HEK293 (cell line): ENCODE measurements at regions not wholly inside any gene's neighbourhood (a gene's known extent, or its start where the extent isn't known, plus 50 kb on each side); places are given as distances from the start of the nearest gene placed in this dataset.

Source experiments
- CTCF ChIA-PET: fragments of 350-600 bp; formaldehyde crosslinking; extraction: SDS; loops from one replicate; lab custom pipeline; 2021; ENCODE audit warnings: antibody characterized with exemption; lab: Yijun Ruan, JAX
- POLR2A ChIA-PET: fragments of 300-600 bp; formaldehyde crosslinking; extraction: SDS; loops from one replicate; lab custom pipeline; 2020; ENCODE audit warnings: antibody characterized with exemption, inconsistent platforms; lab: Yijun Ruan, JAX
- H3K27ac ChIP-seq: fragments of 200-500 bp; sonication (Bioruptor generic); 2 replicates; pipeline ENCODE4 v1.5.1; 2014; ENCODE audit warnings: low read depth, low read length, control low read depth, inconsistent platforms; ENCODE audit errors: extremely low read depth
- H3K36me3 ChIP-seq, 2 experiments: fragments of 200-500 bp in 1 of 2; sonication (Bioruptor generic) in 1 of 2; 1 replicate in 1 of 2; 2 replicates in 1 of 2; pipeline ENCODE4 v1.5.1; 2014 to 2017; ENCODE audit warnings: inconsistent platforms in 2 of 2, low read length in 2 of 2; ENCODE audit not compliant: control insufficient read depth in 2 of 2, insufficient read depth in 1 of 2
- H3K4me1 ChIP-seq: fragments of 200-500 bp; sonication (Bioruptor generic); 2 replicates; pipeline ENCODE4 v1.5.1; 2014; ENCODE audit warnings: mild to moderate bottlenecking, low read length, inconsistent platforms; ENCODE audit not compliant: control insufficient read depth, insufficient read depth
- H3K4me3 ChIP-seq: 2 replicates; pipeline ENCODE4 v1.5.1; 2011; ENCODE audit warnings: low read depth, mild to moderate bottlenecking, control low read depth, low read length, moderate library complexity
- H3K9me3 ChIP-seq: fragments of 200-500 bp; sonication (Bioruptor generic); 2 replicates; pipeline ENCODE4 v1.5.1; 2014; ENCODE audit warnings: low read depth, low read length, inconsistent platforms; ENCODE audit not compliant: control insufficient read depth, insufficient read depth
- CTCF ChIP-seq: fragments of 450-650 bp; formaldehyde crosslinking; IDR thresholded peaks from 2 replicates; pipeline ENCODE4 v1.5.1; 2016; ENCODE audit warnings: missing biosample characterization, missing genetic modification characterization
- FEZF1 ChIP-seq: fragments of 450-650 bp; formaldehyde crosslinking; IDR thresholded peaks from 2 replicates; pipeline ENCODE4 v1.5.1; 2016; ENCODE audit warnings: missing biosample characterization, missing genetic modification characterization
- HIC1 ChIP-seq: fragments of 450-650 bp; formaldehyde crosslinking; IDR thresholded peaks from 2 replicates; pipeline ENCODE4 v1.5.1; 2016; ENCODE audit warnings: missing biosample characterization, missing genetic modification characterization
- KLF16 ChIP-seq: fragments of 450-650 bp; formaldehyde crosslinking; IDR thresholded peaks from 2 replicates; pipeline ENCODE4 v1.5.1; 2017; ENCODE audit warnings: missing biosample characterization, missing genetic modification characterization
- OSR2 ChIP-seq: fragments of 450-650 bp; formaldehyde crosslinking; IDR thresholded peaks from 2 replicates; pipeline ENCODE4 v1.5.1; 2016; ENCODE audit warnings: missing biosample characterization, missing genetic modification characterization
- PBX3 ChIP-seq: sonication (generic); formaldehyde crosslinking; IDR thresholded peaks from 2 replicates; pipeline ENCODE4 v1.8.1; 2022; ENCODE audit warnings: mild to moderate bottlenecking, moderate library complexity, missing genetic modification reagents
- SP7 ChIP-seq: fragments of 450-650 bp; formaldehyde crosslinking; IDR thresholded peaks from 2 replicates; pipeline ENCODE4 v1.5.1; 2016; ENCODE audit warnings: missing biosample characterization, missing genetic modification characterization
- ZBTB44 ChIP-seq: fragments of 450-650 bp; IDR thresholded peaks from 2 replicates; pipeline ENCODE4 v1.5.1; 2018; ENCODE audit warnings: missing biosample characterization, mild to moderate bottlenecking, missing genetic modification characterization
- ZNF174 ChIP-seq: fragments of 450-650 bp; formaldehyde crosslinking; IDR thresholded peaks from 2 replicates; pipeline ENCODE4 v1.5.0; 2017; ENCODE audit warnings: missing biosample characterization, mild to moderate bottlenecking, missing genetic modification characterization
- ZNF214 ChIP-seq: fragments of 450-650 bp; formaldehyde crosslinking; IDR thresholded peaks from 2 replicates; pipeline ENCODE4 v1.5.1; 2017; ENCODE audit warnings: missing biosample characterization, mild to moderate bottlenecking, missing genetic modification characterization, borderline replicate concordance
- ZNF394 ChIP-seq: fragments of 450-650 bp; formaldehyde crosslinking; IDR thresholded peaks from 2 replicates; pipeline ENCODE4 v1.5.1; 2016; ENCODE audit warnings: missing biosample characterization, missing genetic modification characterization, mild to moderate bottlenecking, moderate library complexity, borderline replicate concordance
- ZNF513 ChIP-seq: fragments of 450-650 bp; IDR thresholded peaks from 2 replicates; pipeline ENCODE4 v1.5.1; 2018; ENCODE audit warnings: missing biosample characterization, missing genetic modification characterization
- ZNF521 ChIP-seq: fragments of 450-650 bp; formaldehyde crosslinking; IDR thresholded peaks from 2 replicates; pipeline ENCODE4 v1.5.1; 2017; ENCODE audit warnings: missing biosample characterization, mild to moderate bottlenecking, missing genetic modification characterization
- ZNF544 ChIP-seq: fragments of 450-650 bp; formaldehyde crosslinking; IDR thresholded peaks from 2 replicates; pipeline ENCODE4 v1.5.0; 2017; ENCODE audit warnings: missing biosample characterization, missing genetic modification characterization
- ZNF548 ChIP-seq: fragments of 450-650 bp; formaldehyde crosslinking; IDR thresholded peaks from 2 replicates; pipeline ENCODE4 v1.5.1; 2016; ENCODE audit warnings: missing biosample characterization, missing genetic modification characterization
- ZNF623 ChIP-seq: fragments of 450-650 bp; formaldehyde crosslinking; IDR thresholded peaks from 2 replicates; pipeline ENCODE4 v1.5.1; 2016; ENCODE audit warnings: missing biosample characterization, missing genetic modification characterization
- ZNF654 ChIP-seq: fragments of 450-650 bp; formaldehyde crosslinking; IDR thresholded peaks from 2 replicates; pipeline ENCODE4 v1.5.1; 2016; ENCODE audit warnings: low read depth, missing biosample characterization, missing genetic modification characterization
- ZNF692 ChIP-seq: fragments of 450-650 bp; formaldehyde crosslinking; IDR thresholded peaks from 2 replicates; pipeline ENCODE4 v1.5.1; 2016; ENCODE audit warnings: missing biosample characterization, missing genetic modification characterization
- ZSCAN16 ChIP-seq: fragments of 450-650 bp; formaldehyde crosslinking; IDR thresholded peaks from 2 replicates; pipeline ENCODE4 v1.5.1; 2016; ENCODE audit warnings: missing biosample characterization, missing genetic modification characterization
- ZSCAN18 ChIP-seq: fragments of 450-650 bp; formaldehyde crosslinking; IDR thresholded peaks from 2 replicates; pipeline ENCODE4 v1.5.1; 2016; ENCODE audit warnings: missing biosample characterization, missing genetic modification characterization

- no peaks in the 10 kb centered on the region for H3K9me3 ChIP-seq
- H3K36me3 ChIP-seq: no peaks in the 10 kb centered on the region
- ChIA-PET CTCF (no interaction called here), POLR2A (no interaction called here)
- H3K4me1 ChIP-seq: no peaks in the 10 kb centered on the region
- no peak overlapping the region for H3K4me3 ChIP-seq
- TF ChIP-seq HIC1 (tag by site-specific recombination) (no peak), ZNF623 (tag by site-specific recombination) (no peak), ZNF692 (tag by site-specific recombination) (no peak), CTCF (tag by site-specific recombination) (no peak), ZNF654 (no peak), OSR2 (tag by site-specific recombination) (no peak), ZNF548 (tag by site-specific recombination) (no peak), FEZF1 (tag by site-specific recombination) (no peak), ZSCAN16 (no peak), PBX3 (CRISPR knock-in tag) (no peak), ZNF214 (no peak), ZNF521 (tag by site-specific recombination) (no peak), ZNF394 (tag by site-specific recombination) (no peak), ZNF544 (tag by site-specific recombination) (no peak), ZNF513 (tag by site-specific recombination) (no peak), SP7 (tag by site-specific recombination) (no peak), ZNF174 (no peak), KLF16 (no peak), ZBTB44 (tag by site-specific recombination) (no peak), ZSCAN18 (tag by site-specific recombination) (no peak)
- H3K27ac ChIP-seq: no peak overlapping the region
These were observed 934.4 kb downstream of the HACE1 start for GRCh38 chr6:103925317-103925716.
